GM12878 (cell line): ENCODE measurements at regions not wholly inside any gene's neighbourhood (a gene's known extent, or its start where the extent isn't known, plus 50 kb on each side); places are given as distances from the start of the nearest gene placed in this dataset.

Experiments used
- BHLHE40 ChIP-seq, 2 experiments: fragments of 450-650 bp in 1 of 2; IDR thresholded peaks; 2 replicates each; pipeline ENCODE4 v1.6.1; 2011 to 2017; ENCODE audit warnings: low read depth in 2 of 2, borderline replicate concordance in 1 of 2, improper control_type of control experiment in 1 of 2, low read length in 1 of 2, mild to moderate bottlenecking in 1 of 2
- EP300 ChIP-seq, 2 experiments: fragments of 150-350 bp in 1 of 2; IDR thresholded peaks; 2 replicates each; pipeline ENCODE4 v1.6.1; 2011 to 2012; ENCODE audit warnings: low read depth in 2 of 2, low read length in 2 of 2, borderline replicate concordance in 1 of 2, improper control_type of control experiment in 1 of 2, inconsistent platforms in 1 of 2; ENCODE audit not compliant: control insufficient read depth in 1 of 2
- EZH2 ChIP-seq: IDR thresholded peaks from 2 replicates; pipeline ENCODE4 v1.6.1; 2012; ENCODE audit warnings: low read depth, mild to moderate bottlenecking, control low read depth, inconsistent platforms, low read length, borderline replicate concordance; ENCODE audit not compliant: control insufficient read depth
- PML ChIP-seq: IDR thresholded peaks from 2 replicates; pipeline ENCODE4 v1.6.1; 2012; ENCODE audit warnings: low read length, inconsistent platforms
- RCOR1 ChIP-seq: conservative IDR thresholded peaks from 2 replicates; pipeline ENCODE4 v1.6.1; 2012; ENCODE audit warnings: low read depth, low read length, improper control_type of control experiment
- REST ChIP-seq: IDR thresholded peaks from 2 replicates; pipeline ENCODE4 v1.6.1; 2012; ENCODE audit warnings: mild to moderate bottlenecking, low read depth, low read length
- SRF ChIP-seq, 2 experiments: IDR thresholded peaks; 2 replicates each; pipeline ENCODE4 v1.6.1; 2011; ENCODE audit warnings: low read depth in 2 of 2, low read length in 2 of 2, mild to moderate bottlenecking in 1 of 2, moderate library complexity in 1 of 2

DNA sequence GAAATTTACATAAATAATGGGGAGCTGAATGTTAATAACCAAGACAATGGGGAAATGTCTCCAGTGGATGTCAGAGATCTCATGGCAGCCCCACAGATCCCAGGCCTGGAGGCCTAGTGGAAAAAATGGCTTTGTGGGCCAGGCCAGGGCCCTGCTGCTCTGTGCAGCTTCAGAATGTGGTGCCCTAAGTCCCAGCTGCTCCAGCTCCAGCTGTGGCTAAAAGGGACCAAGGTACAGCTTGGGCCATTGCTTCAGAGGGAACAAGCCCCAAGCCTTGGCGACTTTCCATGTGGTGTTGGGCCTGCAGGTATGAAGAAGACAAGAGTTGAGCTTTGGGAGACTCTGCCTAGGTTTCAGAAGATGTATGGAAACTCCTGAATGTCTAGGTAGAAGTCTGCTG, 658.2 kb downstream of the NUP35 start:
- TF ChIP-seq EZH2, result no peak
- TF ChIP-seq RCOR1, result no peak
- no peak for TF ChIP-seq REST
- no peak for TF ChIP-seq EP300 (IDR thresholded peaks at IDR 0.05; ENCODE audit: borderline replicate concordance in 1 of 2, control insufficient read depth in 1 of 2, low read depth in 2 of 2, low read length in 2 of 2)
- no peak for TF ChIP-seq SRF (IDR thresholded peaks at IDR 0.05; ENCODE audit: low read depth in 2 of 2, low read length in 2 of 2)
- TF ChIP-seq BHLHE40 (IDR thresholded peaks at IDR 0.05; ENCODE audit: borderline replicate concordance in 1 of 2, low read depth in 2 of 2, low read length in 1 of 2), result no peak
- TF ChIP-seq PML, result no peak
